ENCODE measurements at regions not wholly inside any gene's neighbourhood (a gene's known extent, or its start where the extent isn't known, plus 50 kb on each side); places are given as distances from the start of the nearest gene placed in this dataset.

DNA sequence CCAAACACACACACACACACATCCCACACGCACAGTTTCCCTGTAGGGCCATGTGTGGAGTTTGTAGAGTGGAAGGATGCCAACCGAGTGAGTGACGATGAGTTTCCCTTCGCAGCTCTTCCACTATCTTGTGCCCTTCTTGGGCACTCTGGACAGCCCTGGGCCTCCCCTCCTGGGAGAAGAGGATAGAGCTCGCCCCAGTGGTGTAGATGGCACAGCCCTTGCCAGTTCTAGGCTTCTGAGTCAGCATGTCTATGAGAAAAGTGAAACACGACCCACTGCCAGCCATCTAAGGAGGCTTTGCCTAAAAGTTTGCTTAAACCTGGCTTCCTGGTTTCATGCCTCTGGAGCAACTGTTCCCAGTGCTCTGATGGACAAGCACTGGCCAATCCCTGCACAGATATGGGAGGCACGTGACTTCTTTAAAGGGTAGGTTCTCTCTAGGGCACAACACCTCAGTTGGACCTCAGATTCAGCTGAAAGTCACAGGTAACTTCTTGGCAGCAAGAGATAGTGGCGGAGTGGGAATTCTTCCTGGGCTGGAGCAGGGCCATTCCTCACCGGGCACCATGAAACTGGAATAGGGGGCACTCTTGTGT is 195.9 kb upstream of the GALNT2 start:
- no peak for DNase-seq (ENCODE audit: low read depth in 1 of 2, low spot score in 1 of 2)
- Histone ChIP-seq H3K4me1 (ENCODE audit: low read depth) (no peaks in the 10 kb centered on the region), H3K27me3 (no peaks in the 10 kb centered on the region), H3K36me3 (no peaks in the 10 kb centered on the region), H3K9me3 (ENCODE audit: low read depth) (no peaks in the 10 kb centered on the region), H3K27ac (no peak overlapping the region), H3K4me3 (no peak overlapping the region)
- no peak for TF ChIP-seq CTCF (IDR thresholded peaks at IDR 0.05; ENCODE audit: low read depth, low read length)

GRCh38 chr1:229874136-229874535 is 192.9 kb upstream of the GALNT2 start:
- Histone ChIP-seq H3K4me1 (ENCODE audit: low read depth) (no peaks in the 10 kb centered on the region), H3K27ac (no peak overlapping the region), H3K27me3 (peaks cover 3% of the 10 kb centered on the region), H3K36me3 (no peaks in the 10 kb centered on the region), H3K9me3 (ENCODE audit: low read depth) (no peaks in the 10 kb centered on the region), H3K4me3 (no peak overlapping the region)
- DNase-seq (ENCODE audit: low read depth in 1 of 2, low spot score in 1 of 2) = no peak
- no peak for TF ChIP-seq CTCF (IDR thresholded peaks at IDR 0.05; ENCODE audit: low read depth, low read length)

GRCh38 chr1:229874609-229875008 is 192.4 kb upstream of the GALNT2 start:
- no peak for DNase-seq (ENCODE audit: low read depth in 1 of 2, low spot score in 1 of 2)
- Histone ChIP-seq H3K27ac (no peak overlapping the region), H3K27me3 (peaks cover 3% of the 10 kb centered on the region), H3K4me1 (ENCODE audit: low read depth) (no peaks in the 10 kb centered on the region), H3K36me3 (no peaks in the 10 kb centered on the region), H3K4me3 (no peak overlapping the region), H3K9me3 (ENCODE audit: low read depth) (no peaks in the 10 kb centered on the region)
- no peak for TF ChIP-seq CTCF (IDR thresholded peaks at IDR 0.05; ENCODE audit: low read depth, low read length)

DNA sequence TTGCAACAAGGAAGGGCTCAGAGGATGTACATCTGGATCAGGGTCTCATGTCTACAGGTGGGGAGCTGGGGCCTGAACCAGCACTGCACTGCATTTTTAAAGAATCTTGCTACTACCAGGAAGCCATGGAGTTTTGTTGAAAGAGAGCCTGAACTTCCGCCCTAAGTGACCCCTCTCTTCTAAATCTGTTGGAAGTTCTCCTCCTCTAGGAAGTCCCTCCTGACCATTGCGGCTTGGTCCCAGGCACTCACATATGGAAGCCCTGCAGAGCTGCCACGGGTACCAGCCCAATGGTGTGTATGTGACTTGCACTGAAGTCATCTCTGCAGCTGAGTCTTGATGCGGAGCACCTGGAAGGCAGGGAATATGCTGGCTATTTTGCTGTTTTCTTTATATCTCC is 192.0 kb upstream of the GALNT2 start:
- TF ChIP-seq CTCF (IDR thresholded peaks at IDR 0.05; ENCODE audit: low read depth, low read length) = no peak
- no peaks in the 10 kb centered on the region for H3K4me1 ChIP-seq (ENCODE audit: low read depth)
- no peaks in the 10 kb centered on the region for H3K9me3 ChIP-seq (ENCODE audit: low read depth)
- H3K36me3 ChIP-seq = no peaks in the 10 kb centered on the region
- peaks cover 3% of the 10 kb centered on the region for H3K27me3 ChIP-seq
- no peak overlapping the region for H3K4me3 ChIP-seq
- DNase-seq (ENCODE audit: low read depth in 1 of 2, low spot score in 1 of 2) = no peak
- no peak overlapping the region for H3K27ac ChIP-seq

DNA sequence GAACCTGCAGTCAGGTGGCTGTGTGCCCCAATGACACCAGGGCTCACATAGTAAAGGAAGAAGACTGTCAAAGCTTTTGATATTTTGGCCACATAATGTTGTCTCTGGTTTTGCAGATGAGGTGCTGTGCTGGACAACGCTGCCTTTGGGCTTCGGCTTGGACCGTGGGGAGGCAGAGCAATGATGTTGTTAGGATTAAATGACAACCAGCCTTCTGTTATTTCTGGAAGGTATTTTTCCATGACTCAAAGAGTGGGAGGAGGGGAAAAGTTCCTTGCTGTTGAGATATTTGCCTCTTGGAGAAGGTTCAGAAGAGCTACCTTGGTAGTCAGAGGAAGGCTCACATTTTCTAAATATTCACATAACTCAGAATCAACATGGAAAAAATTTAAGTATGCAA is 187.3 kb upstream of the GALNT2 start:
- TF ChIP-seq CTCF (IDR thresholded peaks at IDR 0.05; ENCODE audit: low read depth, low read length) = no peak
- Histone ChIP-seq H3K27ac (no peak overlapping the region), H3K27me3 (peaks cover 3% of the 10 kb centered on the region), H3K9me3 (ENCODE audit: low read depth) (no peaks in the 10 kb centered on the region), H3K4me3 (no peak overlapping the region), H3K4me1 (ENCODE audit: low read depth) (no peaks in the 10 kb centered on the region), H3K36me3 (no peaks in the 10 kb centered on the region)
- no peak for DNase-seq (ENCODE audit: low read depth in 1 of 2, low spot score in 1 of 2)
